Neural cell (in vitro differentiated cells): ENCODE measurements at regions not wholly inside any gene's neighbourhood (a gene's known extent, or its start where the extent isn't known, plus 50 kb on each side); places are given as distances from the start of the nearest gene placed in this dataset.

ENCODE experiments used
- H2AFZ ChIP-seq: fragments of 200-600, 300-800 bp; sonication (generic), shearing (Covaris generic); 2 replicates; pipeline ENCODE4 v1.6.0; 2014; ENCODE audit warnings: low read depth, mild to moderate bottlenecking, antibody characterized with exemption, low read length, moderate library complexity
- H3F3A ChIP-seq: fragments of 200-600 bp; shearing (Covaris generic); 2 replicates; pipeline ENCODE4 v1.6.1; 2016; ENCODE audit warnings: mild to moderate bottlenecking, moderate library complexity, mixed read lengths, antibody characterized with exemption, low read length; ENCODE audit not compliant: insufficient read depth, poor library complexity, severe bottlenecking
- H3K27ac ChIP-seq: fragments of 200-600, 300-800 bp; sonication (generic), shearing (Covaris generic); 2 replicates; pipeline ENCODE4 v1.5.1; 2014; ENCODE audit warnings: mild to moderate bottlenecking, low read length, moderate library complexity
- H3K27me3 ChIP-seq: fragments of 300-800, 200-600 bp; sonication (generic), shearing (Covaris generic); 2 replicates; pipeline ENCODE4 v1.6.0; 2014; ENCODE audit warnings: mild to moderate bottlenecking, low read depth, low read length, moderate library complexity; ENCODE audit not compliant: insufficient read depth
- H3K36me3 ChIP-seq: fragments of 300-800, 200-600 bp; sonication (generic), shearing (Covaris generic); 2 replicates; pipeline ENCODE4 v1.5.1; 2014; ENCODE audit warnings: mild to moderate bottlenecking, antibody characterized with exemption, low read length, moderate library complexity; ENCODE audit not compliant: insufficient read depth
- H3K4me2 ChIP-seq: fragments of 300-800, 200-600 bp; sonication (generic), shearing (Covaris generic); 2 replicates; pipeline ENCODE4 v1.6.0; 2014; ENCODE audit warnings: mild to moderate bottlenecking, low read length
- H3K4me3 ChIP-seq: fragments of 300-800, 200-600 bp; sonication (generic), shearing (Covaris generic); 2 replicates; pipeline ENCODE4 v1.5.1; 2014; ENCODE audit warnings: mild to moderate bottlenecking, low read length, moderate library complexity
- H3K79me2 ChIP-seq: fragments of 200-600 bp; shearing (Covaris generic); replicated peaks from 2 replicates; pipeline ENCODE4 v1.6.0; 2014; ENCODE audit warnings: mild to moderate bottlenecking, low read length, moderate library complexity; ENCODE audit not compliant: insufficient read depth
- H3K9ac ChIP-seq: fragments of 300-800, 200-600 bp; sonication (generic), shearing (Covaris generic); 2 replicates; pipeline ENCODE4 v1.6.1; 2016; ENCODE audit warnings: mild to moderate bottlenecking, low read length, mixed read lengths
- H3K9me2 ChIP-seq: fragments of 200-600 bp; shearing (Covaris generic); 2 replicates; pipeline ENCODE4 v1.6.1; 2016; ENCODE audit warnings: mild to moderate bottlenecking, low read length, mixed read lengths; ENCODE audit not compliant: insufficient read depth
- H3K9me3 ChIP-seq: fragments of 200-600, 300-800 bp; sonication (generic), shearing (Covaris generic); 2 replicates; pipeline ENCODE4 v1.6.1; 2016; ENCODE audit warnings: mild to moderate bottlenecking, mixed run types, low read length, moderate library complexity, mixed read lengths
- H4K20me1 ChIP-seq: fragments of 200-600 bp; shearing (Covaris generic); 2 replicates; pipeline ENCODE4 v1.6.1; 2016; ENCODE audit warnings: mild to moderate bottlenecking, mixed run types; ENCODE audit not compliant: insufficient read depth
- CTCF ChIP-seq: fragments of 450-650 bp; IDR thresholded peaks from 2 replicates; pipeline ENCODE4 v1.5.1; 2014; ENCODE audit warnings: antibody characterized with exemption, mild to moderate bottlenecking, moderate library complexity; ENCODE audit not compliant: poor library complexity, severe bottlenecking
- EP300 ChIP-seq: fragments of 450-650 bp; conservative IDR thresholded peaks from 2 replicates; pipeline ENCODE4 v1.6.1; 2014; ENCODE audit warnings: antibody characterized with exemption, mild to moderate bottlenecking, moderate library complexity; ENCODE audit not compliant: poor library complexity, severe bottlenecking
- EZH2 ChIP-seq: fragments of 200-600, 300-800 bp; shearing (Covaris generic), sonication (generic); IDR thresholded peaks from 2 replicates; pipeline ENCODE4 v1.6.1; 2014; ENCODE audit warnings: antibody characterized with exemption, low read length, borderline replicate concordance, mild to moderate bottlenecking; ENCODE audit not compliant: insufficient read depth, poor library complexity, severe bottlenecking
- MXI1 ChIP-seq: fragments of 450-650 bp; conservative IDR thresholded peaks from 2 replicates; pipeline ENCODE4 v1.6.1; 2014; ENCODE audit warnings: antibody characterized with exemption, mild to moderate bottlenecking; ENCODE audit not compliant: poor library complexity, severe bottlenecking
- POLR2AphosphoS5 ChIP-seq: IDR thresholded peaks from 2 replicates; pipeline ENCODE4 v1.6.1; 2012
- RAD21 ChIP-seq: fragments of 450-650 bp; conservative IDR thresholded peaks from 2 replicates; pipeline ENCODE4 v1.6.1; 2014; ENCODE audit warnings: antibody characterized with exemption, mild to moderate bottlenecking, moderate library complexity
- REST ChIP-seq: IDR thresholded peaks from 2 replicates; pipeline ENCODE4 v1.6.1; 2012; ENCODE audit warnings: borderline replicate concordance
- SMC3 ChIP-seq: fragments of 450-650 bp; conservative IDR thresholded peaks from 2 replicates; pipeline ENCODE4 v1.6.1; 2014; ENCODE audit warnings: antibody characterized with exemption, mild to moderate bottlenecking, moderate library complexity; ENCODE audit not compliant: poor library complexity
- TAF1 ChIP-seq: IDR thresholded peaks from 2 replicates; pipeline ENCODE4 v1.6.1; 2012; ENCODE audit warnings: low read depth

GRCh38 chr5:103847060-103847459, 284.5 kb upstream of the NUDT12 start:
- no peak overlapping the region for H3K4me2 ChIP-seq
- no peak overlapping the region for H3K27ac ChIP-seq
- TF ChIP-seq EP300 (no peak), EZH2 (no peak), TAF1 (no peak), RAD21 (no peak), REST (no peak), MXI1 (no peak), SMC3 (no peak), POLR2AphosphoS5 (no peak), CTCF (no peak)
- no peak overlapping the region for H3K4me3 ChIP-seq
- H4K20me1 ChIP-seq = no peaks in the 10 kb centered on the region
- H3K9ac ChIP-seq = no peak overlapping the region
- H3K79me2 ChIP-seq = no peaks in the 10 kb centered on the region
- no peaks in the 10 kb centered on the region for H3K27me3 ChIP-seq
- no peaks in the 10 kb centered on the region for H3K36me3 ChIP-seq
- no peaks in the 10 kb centered on the region for H3K9me3 ChIP-seq
- H3F3A ChIP-seq = no peaks in the 10 kb centered on the region
- H2AFZ ChIP-seq = no peak overlapping the region
- H3K9me2 ChIP-seq = no peaks in the 10 kb centered on the region

GRCh38 chr5:103842936-103843335, 280.3 kb upstream of the NUDT12 start:
- Histone ChIP-seq H3K9ac (no peak overlapping the region), H3K9me3 (no peaks in the 10 kb centered on the region), H3K9me2 (no peaks in the 10 kb centered on the region), H4K20me1 (no peaks in the 10 kb centered on the region), H3K27me3 (no peaks in the 10 kb centered on the region), H3K36me3 (no peaks in the 10 kb centered on the region), H3K4me3 (no peak overlapping the region), H2AFZ (no peak overlapping the region), H3K4me2 (no peak overlapping the region), H3F3A (no peaks in the 10 kb centered on the region), H3K27ac (no peak overlapping the region), H3K79me2 (no peaks in the 10 kb centered on the region)
- no peak for TF ChIP-seq REST
- no peak for TF ChIP-seq TAF1
- TF ChIP-seq MXI1 = no peak
- TF ChIP-seq CTCF = no peak
- TF ChIP-seq POLR2AphosphoS5 = no peak
- no peak for TF ChIP-seq EP300
- TF ChIP-seq RAD21 = no peak
- TF ChIP-seq EZH2 = no peak
- TF ChIP-seq SMC3 = no peak
